ENCODE measurements at regions not wholly inside any gene's neighbourhood (a gene's known extent, or its start where the extent isn't known, plus 50 kb on each side); places are given as distances from the start of the nearest gene placed in this dataset.
"Not testable (repeated sequence)": the region's sequence is repeated elsewhere in the genome, so short reads cannot be mapped to it uniquely, and the experiment has no call there.

DNA sequence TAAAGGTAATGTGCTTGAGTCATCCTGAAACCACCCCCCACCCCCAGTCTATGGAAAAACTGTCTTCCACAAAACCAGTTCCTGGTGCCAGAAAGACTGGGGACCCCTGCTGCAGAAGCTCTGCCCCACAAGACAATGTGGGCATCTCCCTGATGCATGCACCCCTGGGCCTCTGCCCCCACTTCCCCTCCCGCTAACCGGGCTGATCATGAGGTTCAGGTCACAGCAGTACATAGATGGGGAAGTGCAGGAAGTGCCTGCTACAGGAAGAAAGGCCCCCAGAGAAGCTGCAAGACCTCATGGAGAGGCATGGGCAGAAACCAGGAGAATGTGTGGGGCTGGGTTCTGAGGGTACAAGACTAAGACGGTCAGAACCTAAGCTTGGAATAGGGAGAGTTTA, 243.4 kb upstream of the ID2 start:
- H3K9me2 ChIP-seq (replicated peaks; ENCODE audit: insufficient read depth, low read length), result no peaks in the 10 kb centered on the region
- H4K20me1 ChIP-seq (ENCODE audit: insufficient read depth, low read depth, low read length), result no peaks in the 10 kb centered on the region
- no peak overlapping the region for H3K27ac ChIP-seq (ENCODE audit: low read length)
- no peak overlapping the region for H3K4me3 ChIP-seq (ENCODE audit: low read length)
- no peaks in the 10 kb centered on the region for H3K79me2 ChIP-seq (ENCODE audit: low read length)
- H2AFZ ChIP-seq (ENCODE audit: low read length), result no peak overlapping the region
- no peaks in the 10 kb centered on the region for H3K36me3 ChIP-seq (ENCODE audit: insufficient read depth, low read length)
- H3K4me2 ChIP-seq (ENCODE audit: low read depth, low read length, poor library complexity, severe bottlenecking), result no peak overlapping the region
- H3K4me1 ChIP-seq (ENCODE audit: low read length), result peaks cover 34% of the 10 kb centered on the region
- no peak for DNase-seq
- no peaks in the 10 kb centered on the region for H3K27me3 ChIP-seq (ENCODE audit: low read length)
- no peaks in the 10 kb centered on the region for H3K9me3 ChIP-seq (ENCODE audit: low read length)
- H3K9ac ChIP-seq (ENCODE audit: low read length), result no peak overlapping the region

DNA sequence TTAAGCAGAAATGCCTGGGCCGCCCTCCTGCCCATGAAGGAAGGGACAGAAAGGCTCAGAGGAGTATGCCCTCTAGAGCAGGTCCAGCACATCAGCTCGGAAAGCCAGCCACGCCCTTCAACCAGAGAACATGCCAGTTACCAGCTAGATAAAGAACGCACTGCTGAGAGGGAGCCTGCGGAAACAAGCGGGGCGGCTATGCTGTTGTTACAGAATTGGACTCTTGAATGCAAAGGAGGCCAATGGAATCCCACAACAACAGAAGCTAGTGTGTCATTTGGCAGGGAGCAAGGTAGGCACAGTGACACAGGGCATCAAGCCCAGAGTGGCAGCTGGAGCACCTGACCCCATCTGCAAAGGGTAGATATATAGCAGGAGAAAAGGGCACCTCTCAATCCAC, 242.9 kb upstream of the ID2 start:
- Histone ChIP-seq H2AFZ (ENCODE audit: low read length) (no peak overlapping the region), H3K9me3 (ENCODE audit: low read length) (no peaks in the 10 kb centered on the region), H3K36me3 (ENCODE audit: insufficient read depth, low read length) (no peaks in the 10 kb centered on the region), H3K79me2 (ENCODE audit: low read length) (no peaks in the 10 kb centered on the region), H3K27ac (ENCODE audit: low read length) (no peak overlapping the region), H3K4me2 (ENCODE audit: low read depth, low read length, poor library complexity, severe bottlenecking) (no peak overlapping the region), H4K20me1 (ENCODE audit: insufficient read depth, low read depth, low read length) (no peaks in the 10 kb centered on the region), H3K27me3 (ENCODE audit: low read length) (no peaks in the 10 kb centered on the region), H3K9ac (ENCODE audit: low read length) (no peak overlapping the region), H3K9me2 (replicated peaks; ENCODE audit: insufficient read depth, low read length) (no peaks in the 10 kb centered on the region), H3K4me1 (ENCODE audit: low read length) (peaks cover 34% of the 10 kb centered on the region), H3K4me3 (ENCODE audit: low read length) (no peak overlapping the region)
- no peak for DNase-seq

DNA sequence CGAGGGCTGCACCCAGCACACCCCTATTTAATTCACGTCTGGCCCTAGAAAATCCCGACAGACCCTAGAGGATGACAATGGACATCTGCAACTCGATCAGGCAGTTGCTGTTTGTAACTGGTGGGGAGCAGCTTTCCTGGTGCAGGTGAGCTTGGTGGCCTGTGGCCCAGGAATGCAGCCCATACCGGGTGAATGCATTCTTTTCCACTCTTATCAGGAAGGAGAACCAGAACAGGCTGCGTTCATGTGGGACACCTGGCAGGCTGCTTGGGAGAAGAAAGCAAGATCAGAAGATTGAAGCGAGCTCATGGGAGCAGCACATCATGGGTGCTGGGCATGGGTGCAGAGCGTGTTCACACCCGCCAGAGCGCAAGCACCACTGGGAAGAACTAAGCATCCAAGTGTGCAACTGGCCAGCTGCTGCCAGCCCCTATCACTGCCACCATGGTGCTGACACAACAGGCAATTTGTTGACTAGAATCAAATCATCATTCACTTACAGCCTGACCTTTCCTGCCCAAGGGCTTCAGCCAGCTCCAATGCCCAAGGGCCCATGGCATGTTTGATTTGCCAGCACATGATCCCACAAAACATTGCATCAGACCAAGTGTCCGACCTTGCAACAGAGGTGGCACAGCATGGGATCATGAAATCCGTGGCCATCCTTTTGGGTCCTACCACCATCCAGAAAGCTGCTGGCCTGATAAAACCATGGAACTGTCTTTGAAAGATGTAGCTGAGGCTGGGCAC, 241.7 kb upstream of the ID2 start:
- Histone ChIP-seq H3K79me2 (ENCODE audit: low read length) (no peaks in the 10 kb centered on the region), H3K4me1 (ENCODE audit: low read length) (peaks cover 34% of the 10 kb centered on the region)
- DNase-seq, result no peak

DNA sequence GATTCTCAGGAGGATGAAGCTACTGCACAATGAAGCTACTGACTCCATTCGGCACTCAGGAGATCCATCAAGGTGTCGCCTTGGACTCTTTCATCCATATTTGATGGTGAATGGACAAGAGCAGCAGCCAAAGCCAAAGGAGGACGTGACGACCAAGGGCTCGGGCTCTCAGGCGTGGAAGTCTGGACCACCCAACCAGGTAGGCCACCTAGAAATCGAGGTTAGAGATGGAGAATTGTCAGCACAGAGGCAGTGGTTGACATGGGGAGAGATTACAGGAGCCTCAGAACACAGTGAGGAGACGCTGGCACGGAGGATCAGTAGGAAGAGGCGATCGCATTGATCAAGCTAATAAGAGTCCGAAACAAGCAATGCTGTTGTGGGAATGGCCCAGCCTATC, 240.5 kb upstream of the ID2 start:
- Histone ChIP-seq H2AFZ (ENCODE audit: low read length) (no peak overlapping the region), H3K4me1 (ENCODE audit: low read length) (peaks cover 25% of the 10 kb centered on the region), H3K9ac (ENCODE audit: low read length) (no peak overlapping the region), H3K4me2 (ENCODE audit: low read depth, low read length, poor library complexity, severe bottlenecking) (no peak overlapping the region), H3K4me3 (ENCODE audit: low read length) (no peak overlapping the region), H3K9me3 (ENCODE audit: low read length) (no peaks in the 10 kb centered on the region), H4K20me1 (ENCODE audit: insufficient read depth, low read depth, low read length) (no peaks in the 10 kb centered on the region), H3K27ac (ENCODE audit: low read length) (no peak overlapping the region), H3K9me2 (replicated peaks; ENCODE audit: insufficient read depth, low read length) (no peaks in the 10 kb centered on the region), H3K27me3 (ENCODE audit: low read length) (no peaks in the 10 kb centered on the region), H3K79me2 (ENCODE audit: low read length) (no peaks in the 10 kb centered on the region), H3K36me3 (ENCODE audit: insufficient read depth, low read length) (no peaks in the 10 kb centered on the region)
- no peak for DNase-seq

More for the DNA sequence above, 241.7 kb upstream of the ID2 start:
- no peaks in the 10 kb centered on the region for H3K36me3 ChIP-seq (ENCODE audit: insufficient read depth, low read length)
- H3K4me2 ChIP-seq (ENCODE audit: low read depth, low read length, poor library complexity, severe bottlenecking), result no peak overlapping the region
- no peak overlapping the region for H3K9ac ChIP-seq (ENCODE audit: low read length)
- no peak overlapping the region for H2AFZ ChIP-seq (ENCODE audit: low read length)
- no peaks in the 10 kb centered on the region for H3K9me2 ChIP-seq (replicated peaks; ENCODE audit: insufficient read depth, low read length)
- no peak overlapping the region for H3K27ac ChIP-seq (ENCODE audit: low read length)
- H3K9me3 ChIP-seq (ENCODE audit: low read length), result no peaks in the 10 kb centered on the region
- no peaks in the 10 kb centered on the region for H3K27me3 ChIP-seq (ENCODE audit: low read length)
- H3K4me3 ChIP-seq (ENCODE audit: low read length), result no peak overlapping the region
- no peaks in the 10 kb centered on the region for H4K20me1 ChIP-seq (ENCODE audit: insufficient read depth, low read depth, low read length)

DNA sequence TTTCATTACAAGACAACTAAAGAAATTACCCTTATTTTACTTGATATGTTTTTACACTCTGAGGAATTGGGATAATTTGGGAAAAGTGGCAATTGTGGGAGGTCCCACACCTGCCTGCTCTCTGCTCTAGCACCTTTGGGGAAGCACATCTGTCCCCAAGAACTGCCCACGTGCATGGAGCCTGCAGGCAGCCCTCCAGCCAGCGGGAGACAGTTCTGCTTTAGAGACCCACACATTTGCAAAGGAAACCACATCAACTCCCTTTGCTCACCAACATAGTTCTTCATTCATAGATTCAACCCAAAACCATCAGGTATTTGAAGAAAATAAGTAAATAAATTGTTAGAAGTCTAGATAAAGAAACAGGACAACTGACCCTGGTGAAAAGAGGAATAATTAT, 239.9 kb upstream of the ID2 start:
- Histone ChIP-seq H3K79me2 (ENCODE audit: low read length) (no peaks in the 10 kb centered on the region), H4K20me1 (ENCODE audit: insufficient read depth, low read depth, low read length) (no peaks in the 10 kb centered on the region), H3K27ac (ENCODE audit: low read length) (no peak overlapping the region), H3K9me3 (ENCODE audit: low read length) (no peaks in the 10 kb centered on the region), H3K4me1 (ENCODE audit: low read length) (peaks cover 23% of the 10 kb centered on the region), H3K4me3 (ENCODE audit: low read length) (no peak overlapping the region), H2AFZ (ENCODE audit: low read length) (no peak overlapping the region), H3K9ac (ENCODE audit: low read length) (no peak overlapping the region), H3K4me2 (ENCODE audit: low read depth, low read length, poor library complexity, severe bottlenecking) (no peak overlapping the region), H3K27me3 (ENCODE audit: low read length) (no peaks in the 10 kb centered on the region), H3K36me3 (ENCODE audit: insufficient read depth, low read length) (no peaks in the 10 kb centered on the region), H3K9me2 (replicated peaks; ENCODE audit: insufficient read depth, low read length) (no peaks in the 10 kb centered on the region)
- peak; percentile 62 for DNase-seq

DNA sequence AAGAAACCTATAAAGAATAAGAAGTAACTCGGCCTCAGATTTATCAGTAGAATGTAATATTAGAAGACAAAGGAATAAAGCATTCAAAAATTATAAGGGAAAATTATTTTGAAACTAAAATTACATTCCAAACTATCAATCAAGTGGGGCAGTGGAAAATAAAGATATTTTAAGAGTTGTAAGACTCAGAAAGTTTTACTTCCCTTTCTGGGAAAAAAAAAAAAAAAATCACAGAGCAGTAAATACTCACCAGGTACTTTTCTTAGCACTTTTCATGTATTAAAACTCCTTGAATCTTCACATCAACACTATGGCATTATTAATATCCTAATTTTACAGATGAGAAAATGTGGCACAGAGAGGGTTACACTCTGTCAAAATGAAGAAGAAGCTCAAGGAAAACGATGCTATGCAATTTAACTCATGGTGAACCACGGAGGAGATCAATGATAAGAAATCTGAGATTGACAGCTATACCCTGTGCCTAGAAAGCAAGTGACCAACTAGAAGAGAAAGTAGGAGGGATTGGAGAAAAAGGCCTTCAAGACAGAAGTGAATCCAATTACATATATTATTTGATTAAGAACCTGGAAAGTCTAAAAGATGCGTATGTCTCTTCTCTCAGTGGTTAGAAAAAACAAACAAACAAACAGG, 238.9 kb upstream of the ID2 start:
- H3K4me2 ChIP-seq (ENCODE audit: low read depth, low read length, poor library complexity, severe bottlenecking), result no peak overlapping the region

DNA sequence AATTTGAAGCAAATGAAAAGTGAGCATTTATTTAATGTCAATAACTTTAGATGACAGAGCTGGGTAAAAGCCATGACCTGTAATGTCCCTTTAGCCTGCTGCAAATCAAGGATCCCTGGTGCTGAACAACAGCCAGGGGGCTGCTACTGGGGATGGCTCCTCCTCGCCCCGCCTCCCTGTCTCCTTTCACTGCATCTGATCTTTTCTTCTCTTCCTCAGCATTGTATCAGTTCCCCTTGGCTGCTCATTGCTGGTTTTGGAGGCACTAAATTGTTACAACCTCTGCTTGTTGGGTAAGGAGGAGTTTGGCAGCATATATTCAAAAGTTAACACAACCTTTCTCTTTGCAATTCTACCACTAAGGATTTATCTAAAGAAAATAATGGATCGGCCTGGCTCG, 236.3 kb upstream of the ID2 start:
- peaks cover 20% of the 10 kb centered on the region for H3K4me1 ChIP-seq (ENCODE audit: low read length)
- H3K9me2 ChIP-seq (replicated peaks; ENCODE audit: insufficient read depth, low read length), result no peaks in the 10 kb centered on the region
- H3K27me3 ChIP-seq (ENCODE audit: low read length), result no peaks in the 10 kb centered on the region
- H3K4me2 ChIP-seq (ENCODE audit: low read depth, low read length, poor library complexity, severe bottlenecking), result no peak overlapping the region
- H3K9ac ChIP-seq (ENCODE audit: low read length), result no peak overlapping the region
- no peak overlapping the region for H2AFZ ChIP-seq (ENCODE audit: low read length)
- no peak for DNase-seq
- H3K4me3 ChIP-seq (ENCODE audit: low read length), result no peak overlapping the region
- H3K27ac ChIP-seq (ENCODE audit: low read length), result no peak overlapping the region
- H4K20me1 ChIP-seq (ENCODE audit: insufficient read depth, low read depth, low read length), result no peaks in the 10 kb centered on the region
- no peaks in the 10 kb centered on the region for H3K79me2 ChIP-seq (ENCODE audit: low read length)
- no peaks in the 10 kb centered on the region for H3K9me3 ChIP-seq (ENCODE audit: low read length)
- H3K36me3 ChIP-seq (ENCODE audit: insufficient read depth, low read length), result no peaks in the 10 kb centered on the region

More for the DNA sequence above, 238.9 kb upstream of the ID2 start:
- Histone ChIP-seq H3K79me2 (ENCODE audit: low read length) (no peaks in the 10 kb centered on the region), H4K20me1 (ENCODE audit: insufficient read depth, low read depth, low read length) (no peaks in the 10 kb centered on the region), H3K4me1 (ENCODE audit: low read length) (peaks cover 23% of the 10 kb centered on the region), H3K9ac (ENCODE audit: low read length) (no peak overlapping the region), H3K36me3 (ENCODE audit: insufficient read depth, low read length) (no peaks in the 10 kb centered on the region), H3K9me2 (replicated peaks; ENCODE audit: insufficient read depth, low read length) (no peaks in the 10 kb centered on the region), H2AFZ (ENCODE audit: low read length) (no peak overlapping the region), H3K27me3 (ENCODE audit: low read length) (no peaks in the 10 kb centered on the region), H3K9me3 (ENCODE audit: low read length) (no peaks in the 10 kb centered on the region), H3K27ac (ENCODE audit: low read length) (no peak overlapping the region), H3K4me3 (ENCODE audit: low read length) (no peak overlapping the region)
- no peak for DNase-seq

DNA sequence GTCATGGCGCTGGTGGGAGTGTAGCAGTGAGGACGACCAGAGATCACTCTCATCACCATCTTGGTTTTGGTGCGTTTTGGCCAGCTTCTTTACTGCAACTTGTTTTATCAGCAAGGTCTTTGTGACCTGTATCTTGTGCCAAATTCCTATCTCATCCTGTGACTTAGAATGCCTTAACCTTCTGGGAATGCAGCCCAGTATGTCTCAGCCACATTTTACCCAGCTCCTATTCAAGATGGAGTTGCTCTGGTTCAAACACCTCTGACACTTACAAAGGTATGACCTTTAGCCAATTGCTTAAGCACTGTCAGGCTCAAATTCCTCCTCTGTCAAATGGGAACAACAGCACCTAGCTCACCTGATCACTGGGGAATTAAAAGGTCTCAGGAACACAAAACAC, 235.1 kb upstream of the ID2 start:
- not testable (repeated sequence) for DNase-seq; H3K27me3 ChIP-seq (ENCODE audit: low read length); H3K9me2 ChIP-seq (replicated peaks; ENCODE audit: insufficient read depth, low read length); H4K20me1 ChIP-seq (ENCODE audit: insufficient read depth, low read depth, low read length); H2AFZ ChIP-seq (ENCODE audit: low read length); H3K79me2 ChIP-seq (ENCODE audit: low read length); H3K4me3 ChIP-seq (ENCODE audit: low read length); H3K9me3 ChIP-seq (ENCODE audit: low read length); H3K27ac ChIP-seq (ENCODE audit: low read length); H3K9ac ChIP-seq (ENCODE audit: low read length); H3K36me3 ChIP-seq (ENCODE audit: insufficient read depth, low read length); H3K4me2 ChIP-seq (ENCODE audit: low read depth, low read length, poor library complexity, severe bottlenecking)
- peaks cover 15% of the 10 kb centered on the region for H3K4me1 ChIP-seq (ENCODE audit: low read length)

Data from Karpas-422 (cell line).